ENCODE measurements at regions not wholly inside any gene's neighbourhood (a gene's known extent, or its start where the extent isn't known, plus 50 kb on each side); places are given as distances from the start of the nearest gene placed in this dataset.
"Not testable (repeated sequence)": the region's sequence is repeated elsewhere in the genome, so short reads cannot be mapped to it uniquely, and the experiment has no call there.

DNA sequence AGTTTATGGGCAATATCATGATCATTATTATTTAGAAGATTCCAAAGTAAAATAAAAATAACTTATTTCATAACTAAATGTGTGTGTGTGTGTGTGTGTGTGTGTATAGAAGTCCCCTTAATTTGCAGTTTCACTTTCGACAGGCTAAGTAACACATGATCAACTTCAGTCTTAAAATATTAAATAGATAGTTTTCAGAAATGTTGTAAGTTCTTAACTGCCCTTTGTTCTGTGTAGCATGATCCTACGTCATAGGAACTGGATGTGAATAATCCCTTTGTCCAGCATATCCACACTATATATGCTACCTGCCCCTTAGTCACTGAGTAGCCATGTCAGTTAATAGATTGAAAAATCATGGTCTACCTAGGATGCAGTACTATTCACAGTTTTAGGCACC is 1863.5 kb upstream of the PCDH20 start:
- in situ Hi-C loops (cut with HindIII; ENCODE audit: low sequenced_read_pairs), result no loop called here

DNA sequence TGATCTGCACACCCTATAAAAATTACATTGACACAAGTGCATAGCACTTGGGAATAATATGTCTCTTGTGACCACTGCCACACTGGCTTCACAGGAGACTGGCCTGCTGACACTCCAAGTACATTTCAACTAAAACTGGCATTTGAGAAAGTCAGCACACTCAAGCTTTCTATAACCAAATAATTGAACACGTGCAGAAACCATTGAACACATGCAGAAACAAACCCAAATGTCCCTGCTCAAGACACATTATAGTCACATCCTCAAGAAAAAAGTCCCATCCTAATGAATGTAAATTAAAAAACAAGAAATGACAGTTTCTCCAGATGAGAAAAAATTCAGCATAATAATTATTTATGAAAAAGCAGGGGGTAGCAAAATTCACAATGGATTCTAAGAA is 1859.1 kb upstream of the PCDH20 start:
- in situ Hi-C loops (cut with HindIII; ENCODE audit: low sequenced_read_pairs), result no loop called here

DNA sequence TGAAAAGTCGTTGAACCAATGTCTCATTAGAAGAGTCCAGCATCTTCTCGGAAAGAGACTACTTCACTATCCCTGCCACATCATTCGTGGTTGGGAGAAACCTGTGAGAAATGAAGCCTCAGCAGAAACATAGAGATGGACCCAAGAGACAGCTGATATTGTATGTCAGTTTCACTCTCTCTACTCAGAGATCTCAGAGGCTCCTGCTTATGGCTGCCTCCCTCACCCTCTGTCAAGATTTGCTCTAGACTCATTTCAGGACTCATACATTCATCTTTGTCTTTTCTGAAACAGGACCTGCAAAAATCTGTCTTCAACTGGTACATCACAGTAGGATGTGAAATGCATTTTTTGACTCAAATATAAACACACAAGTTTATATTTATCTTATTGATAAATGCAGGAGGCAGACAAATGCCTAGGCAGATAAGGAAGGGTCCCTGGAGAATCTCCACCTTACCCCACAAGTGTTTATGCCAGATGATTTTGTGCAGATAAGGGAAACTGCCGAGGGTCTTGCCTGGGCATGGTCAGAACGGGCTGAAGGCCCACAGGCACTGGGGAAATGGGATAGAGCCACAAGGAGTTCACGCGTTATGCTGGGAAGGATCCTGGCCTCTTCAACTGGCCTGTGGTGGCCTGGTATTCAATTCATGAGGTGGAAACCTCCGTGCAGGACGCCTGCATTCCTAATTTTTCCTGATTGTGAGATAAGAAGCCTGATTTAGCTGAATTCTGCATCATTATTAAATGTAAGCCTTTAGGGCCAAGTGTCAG is 1834.0 kb upstream of the PCDH20 start:
- in situ Hi-C loops (cut with HindIII; ENCODE audit: low sequenced_read_pairs), result no loop called here

DNA sequence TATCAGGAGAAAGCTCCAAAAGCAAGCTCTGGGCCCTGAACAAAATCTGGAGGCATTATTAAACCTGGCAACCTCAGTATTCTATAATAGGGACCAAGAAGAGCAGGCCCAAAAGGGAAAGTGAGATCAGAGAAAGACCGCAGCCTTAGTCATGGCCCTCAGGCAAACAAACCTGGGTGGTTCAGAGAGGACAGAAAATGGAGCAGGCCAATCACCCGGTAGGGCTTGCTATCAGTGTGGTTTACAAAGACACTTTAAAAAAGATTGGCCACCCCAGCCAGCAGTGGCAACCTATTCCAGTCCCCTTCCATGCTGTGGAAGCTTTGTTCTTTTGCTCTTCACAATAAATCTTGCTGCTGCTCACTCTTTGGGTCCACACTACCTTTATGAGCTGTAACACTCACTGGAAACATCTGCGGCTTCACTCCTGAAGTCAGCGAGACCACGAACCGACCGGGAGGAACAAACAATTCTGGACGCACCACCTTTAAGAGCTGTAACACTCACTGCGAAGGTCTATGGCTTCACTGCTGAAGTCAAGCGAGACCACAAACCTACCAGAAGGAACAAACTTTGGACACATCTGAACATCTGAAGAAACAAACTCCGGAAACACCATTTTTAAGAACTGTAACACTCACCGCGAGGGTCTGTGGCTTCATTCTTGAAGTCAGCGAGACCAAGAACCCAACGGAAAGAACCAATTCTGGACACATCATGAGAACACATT is 1821.2 kb upstream of the PCDH20 start:
- in situ Hi-C loops (cut with HindIII; ENCODE audit: low sequenced_read_pairs), result not testable (repeated sequence)

DNA sequence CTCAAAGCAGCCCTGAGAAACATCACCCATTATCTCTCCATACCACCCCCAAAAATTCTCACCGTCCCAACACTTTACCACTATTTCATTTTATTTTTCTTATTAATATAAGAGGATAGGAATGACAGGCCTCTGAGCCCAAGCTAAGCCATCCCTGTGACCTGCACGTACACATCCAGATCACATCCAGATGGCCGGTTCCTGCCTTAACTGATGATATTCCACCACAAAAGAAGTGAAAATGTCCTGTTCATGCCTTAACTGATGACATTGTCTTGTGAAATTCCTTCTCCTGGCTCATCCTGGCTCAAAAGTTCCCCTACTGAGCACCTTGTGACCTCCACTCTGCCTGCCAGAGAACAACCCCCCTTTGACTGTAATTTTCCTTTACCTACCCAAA is 1802.9 kb upstream of the PCDH20 start:
- in situ Hi-C loops (cut with HindIII; ENCODE audit: low sequenced_read_pairs), result not testable (repeated sequence)

DNA sequence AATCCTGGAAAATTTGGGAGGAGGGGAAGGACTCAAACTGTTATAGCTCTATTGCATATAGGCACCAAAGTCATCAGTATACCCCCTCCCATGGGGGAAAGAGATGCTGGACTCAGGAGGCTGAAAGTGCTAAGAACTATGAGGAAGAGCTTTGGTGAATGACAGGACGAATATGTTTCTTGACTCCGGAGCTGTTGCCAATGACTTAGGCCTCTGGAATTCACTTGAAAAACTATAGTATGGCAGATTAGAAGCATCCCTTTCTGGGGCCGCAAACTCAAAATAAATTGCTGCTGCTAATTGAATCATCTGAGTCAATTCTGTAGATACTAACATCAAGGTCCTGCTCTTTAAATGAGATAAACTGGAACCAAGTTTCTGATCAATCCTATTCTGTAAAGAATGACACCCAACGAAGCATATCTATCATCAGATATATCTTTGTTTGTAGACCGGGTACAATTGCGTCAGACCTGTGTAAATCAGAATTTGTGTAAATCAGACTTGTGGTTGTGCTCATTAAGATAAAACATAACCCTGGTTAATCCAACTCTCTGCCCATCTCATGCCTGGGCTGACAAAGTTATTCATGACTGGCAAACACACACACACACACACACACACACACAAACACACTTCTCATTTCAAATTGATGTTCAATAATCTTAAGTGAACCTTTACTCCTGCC is 1793.8 kb upstream of the PCDH20 start:
- in situ Hi-C loops (cut with HindIII; ENCODE audit: low sequenced_read_pairs), result no loop called here

DNA sequence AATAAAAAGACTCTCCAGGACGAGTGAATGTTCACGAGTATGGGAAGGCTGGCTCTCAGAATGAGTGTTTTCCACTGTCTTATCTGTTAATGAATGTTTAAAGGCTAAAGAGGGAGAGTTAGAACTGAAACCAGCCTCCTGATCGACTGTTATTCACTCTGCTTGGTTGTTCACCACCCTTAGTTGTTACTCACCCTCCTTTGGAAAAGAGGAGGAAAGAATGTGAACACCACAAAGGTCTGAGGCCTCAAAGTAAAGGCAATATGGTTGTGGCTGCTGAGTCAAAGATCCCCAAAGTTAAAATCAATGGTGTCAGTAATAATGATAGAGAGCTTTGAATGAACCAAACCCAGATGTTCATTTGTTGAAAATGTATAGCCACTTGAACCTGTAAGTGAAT is 1793.2 kb upstream of the PCDH20 start:
- in situ Hi-C loops (cut with HindIII; ENCODE audit: low sequenced_read_pairs), result no loop called here

DNA sequence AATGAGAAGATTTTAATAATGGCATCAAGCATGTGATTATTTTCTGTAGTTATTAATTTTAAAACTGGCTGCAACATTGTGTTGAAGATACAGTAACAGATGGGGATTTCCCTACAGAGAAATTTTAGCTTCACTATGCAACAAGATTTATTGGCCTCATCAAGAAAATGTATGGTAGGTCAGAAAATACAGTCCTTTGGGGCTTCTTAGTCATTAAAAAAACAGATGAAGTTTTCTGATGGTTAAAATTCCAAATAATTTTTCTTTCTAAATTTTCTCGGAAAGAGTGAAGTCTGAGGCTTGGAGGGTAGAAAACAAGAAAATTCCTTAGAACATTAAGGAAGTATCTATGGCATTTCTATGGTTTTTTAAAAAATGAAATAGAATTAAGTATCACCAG is 1790.8 kb upstream of the PCDH20 start:
- in situ Hi-C loops (cut with HindIII; ENCODE audit: low sequenced_read_pairs), result no loop called here

DNA sequence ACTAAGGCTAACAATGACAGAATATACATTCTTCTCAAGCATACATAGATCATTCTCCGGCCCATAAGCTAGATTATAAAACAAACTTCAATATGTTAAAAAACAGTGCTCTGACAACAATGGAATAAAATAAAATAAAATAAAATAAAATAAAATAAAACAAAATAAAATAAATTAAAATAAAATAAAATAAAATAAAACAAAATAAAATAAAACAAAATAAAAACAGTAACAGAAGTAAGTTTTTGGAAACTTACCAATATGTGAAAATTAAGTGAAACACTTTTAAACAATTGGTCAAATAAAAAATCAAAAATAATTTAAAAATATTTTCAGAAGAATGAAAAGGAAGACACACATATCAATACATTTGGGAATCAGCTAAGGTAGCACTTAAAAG is 1785.8 kb upstream of the PCDH20 start:
- in situ Hi-C loops (cut with HindIII; ENCODE audit: low sequenced_read_pairs), result no loop called here

DNA sequence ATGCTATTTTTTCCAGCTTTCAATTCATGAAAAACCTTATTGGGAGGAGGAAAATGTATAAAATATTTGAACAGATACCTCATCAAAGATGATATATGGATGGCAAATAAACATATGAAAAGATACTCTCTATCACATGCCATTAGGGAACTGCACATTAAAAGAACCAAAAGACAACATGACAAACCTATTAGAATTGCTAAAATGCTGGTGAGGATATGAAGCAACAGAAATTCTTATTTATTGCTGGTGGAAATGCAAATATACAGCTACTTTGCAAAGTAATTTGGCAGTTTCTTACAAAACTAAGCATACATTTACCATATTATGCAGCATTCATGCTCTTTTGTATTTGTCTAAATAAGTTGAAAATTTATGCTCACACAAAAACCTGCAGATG is 1783.9 kb upstream of the PCDH20 start:
- in situ Hi-C loops (cut with HindIII; ENCODE audit: low sequenced_read_pairs), result no loop called here

DNA sequence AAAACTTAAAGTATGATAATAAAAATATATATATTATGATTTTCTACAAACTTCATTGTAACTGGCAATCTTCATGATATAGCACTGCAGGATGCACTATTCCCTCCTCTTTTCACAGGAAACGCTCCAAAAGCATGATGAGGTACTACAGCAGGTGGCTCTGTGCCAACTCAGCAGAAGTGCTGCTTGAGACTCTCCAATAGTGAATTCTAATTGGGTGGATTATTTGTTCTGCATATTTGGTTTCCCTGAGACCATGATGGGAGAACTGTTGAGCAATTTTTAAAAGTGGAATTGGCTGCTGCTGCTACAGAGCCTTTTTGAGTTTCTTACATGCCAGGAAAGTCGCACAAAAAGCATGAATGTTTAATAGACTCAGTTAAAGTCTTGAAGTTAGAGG is 1782.4 kb upstream of the PCDH20 start:
- in situ Hi-C loops (cut with HindIII; ENCODE audit: low sequenced_read_pairs), result no loop called here

DNA sequence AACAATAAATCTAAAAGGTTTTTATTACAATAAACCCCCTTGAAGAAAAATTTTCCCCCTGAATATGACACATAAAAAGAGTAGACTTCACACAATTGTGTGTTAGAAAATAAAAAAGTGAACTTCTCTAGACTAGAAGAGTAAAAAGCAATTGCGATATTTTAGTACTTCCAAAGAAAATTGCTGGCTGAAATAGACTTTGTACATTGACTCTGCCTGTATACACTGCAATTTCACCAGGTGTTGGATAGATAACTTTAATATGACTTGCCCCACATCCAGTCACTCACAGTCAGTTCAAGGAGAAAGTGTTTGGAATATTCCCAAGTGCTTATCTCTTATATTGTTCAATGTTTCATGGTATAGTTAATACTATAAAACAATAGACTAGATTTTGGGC is 1780.1 kb upstream of the PCDH20 start:
- in situ Hi-C loops (cut with HindIII; ENCODE audit: low sequenced_read_pairs), result no loop called here

DNA sequence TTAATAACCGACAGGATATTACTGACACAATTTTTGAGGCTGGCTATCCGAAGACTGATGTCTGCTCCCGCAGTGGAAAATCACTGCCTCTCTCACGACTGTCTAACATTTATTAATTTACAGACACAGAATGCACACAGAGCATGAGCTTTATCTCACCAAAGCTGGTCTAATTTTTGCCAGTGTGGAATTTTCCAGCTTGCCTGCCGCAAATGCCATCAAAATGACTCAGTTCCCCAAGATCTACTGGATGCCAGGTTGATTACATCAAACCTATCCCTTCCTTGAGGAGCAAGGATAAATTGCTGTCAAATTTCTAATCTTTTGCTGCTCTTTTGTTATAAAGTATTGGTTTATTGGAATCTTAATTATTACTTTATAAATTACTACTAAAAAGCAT is 1775.1 kb upstream of the PCDH20 start:
- in situ Hi-C loops (cut with HindIII; ENCODE audit: low sequenced_read_pairs), result no loop called here

DNA sequence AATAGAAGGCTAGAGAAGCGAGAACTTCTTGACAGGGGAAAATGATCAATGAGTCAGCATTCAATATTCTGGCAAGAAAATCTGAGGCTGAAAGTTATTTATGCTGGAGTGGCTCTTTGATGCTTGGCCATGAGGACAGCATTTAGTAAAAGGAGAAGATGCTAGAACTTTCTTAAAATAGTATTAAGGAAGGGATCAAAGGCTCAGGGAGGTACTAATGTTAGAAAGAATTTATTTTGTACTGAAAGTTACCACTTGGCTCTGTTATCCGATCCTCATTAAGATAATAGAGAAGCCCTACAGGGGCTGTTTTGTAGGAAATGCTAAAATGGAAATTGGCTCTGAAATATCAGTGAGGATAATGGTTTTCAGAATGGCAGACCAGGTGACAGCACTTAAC is 1774.6 kb upstream of the PCDH20 start:
- in situ Hi-C loops (cut with HindIII; ENCODE audit: low sequenced_read_pairs), result no loop called here

DNA sequence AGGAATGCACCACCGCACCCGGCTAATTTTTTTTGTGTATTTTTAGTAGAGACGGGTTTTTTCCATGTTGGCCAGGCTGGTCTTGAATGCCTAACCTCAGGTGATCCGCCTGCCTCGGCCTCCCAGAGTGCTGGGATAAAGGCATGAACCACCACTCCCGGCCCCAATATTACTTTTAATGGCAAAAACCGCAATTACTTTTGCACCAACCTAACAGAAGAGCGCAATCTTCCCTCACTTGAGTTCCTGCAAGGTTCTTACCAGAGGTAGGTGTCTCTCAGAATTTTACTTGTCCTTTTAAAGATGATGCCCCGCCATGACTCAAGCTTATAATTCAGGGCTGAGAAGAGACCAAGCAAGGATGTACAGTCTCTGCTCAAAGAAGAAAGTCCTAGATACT is 1774.1 kb upstream of the PCDH20 start:
- in situ Hi-C loops (cut with HindIII; ENCODE audit: low sequenced_read_pairs), result no loop called here

DNA sequence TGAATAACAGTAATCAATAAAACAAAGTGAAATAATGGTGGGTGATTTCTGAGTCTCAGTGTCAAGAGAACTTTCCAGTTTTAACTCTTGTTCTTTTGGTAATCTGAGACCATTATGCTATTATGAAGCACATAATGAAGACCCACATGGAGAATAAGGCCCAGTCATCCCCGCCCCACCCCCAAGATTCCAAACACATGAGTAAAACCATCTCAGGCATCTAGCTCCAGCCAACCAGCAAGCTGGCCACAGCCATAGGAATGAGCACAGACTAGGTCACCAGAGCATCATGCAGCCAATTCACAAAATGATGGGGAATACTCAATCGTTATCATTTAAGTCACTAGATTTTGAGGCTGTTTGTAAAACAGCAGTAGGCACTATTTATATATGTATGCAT is 1769.0 kb upstream of the PCDH20 start:
- in situ Hi-C loops (cut with HindIII; ENCODE audit: low sequenced_read_pairs), result no loop called here

DNA sequence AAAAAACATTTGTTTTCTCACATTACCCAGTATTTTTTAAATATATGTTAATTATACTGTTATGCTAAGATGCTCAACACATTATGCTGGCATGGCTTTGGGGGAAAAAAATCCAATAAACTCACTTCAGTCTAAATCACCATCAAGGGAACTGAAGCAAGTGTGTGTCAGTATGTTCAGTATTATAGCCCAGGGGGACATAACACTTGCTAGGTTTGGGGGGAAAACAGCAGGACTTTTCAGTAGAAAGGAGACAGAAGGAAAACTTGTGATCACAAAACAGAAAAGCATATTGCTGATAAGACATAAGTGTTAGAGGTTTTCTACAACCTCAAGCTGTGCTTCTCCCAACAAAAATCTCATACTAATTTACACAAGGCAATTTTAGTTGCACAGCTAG is 1759.9 kb upstream of the PCDH20 start:
- in situ Hi-C loops (cut with HindIII; ENCODE audit: low sequenced_read_pairs), result no loop called here

DNA sequence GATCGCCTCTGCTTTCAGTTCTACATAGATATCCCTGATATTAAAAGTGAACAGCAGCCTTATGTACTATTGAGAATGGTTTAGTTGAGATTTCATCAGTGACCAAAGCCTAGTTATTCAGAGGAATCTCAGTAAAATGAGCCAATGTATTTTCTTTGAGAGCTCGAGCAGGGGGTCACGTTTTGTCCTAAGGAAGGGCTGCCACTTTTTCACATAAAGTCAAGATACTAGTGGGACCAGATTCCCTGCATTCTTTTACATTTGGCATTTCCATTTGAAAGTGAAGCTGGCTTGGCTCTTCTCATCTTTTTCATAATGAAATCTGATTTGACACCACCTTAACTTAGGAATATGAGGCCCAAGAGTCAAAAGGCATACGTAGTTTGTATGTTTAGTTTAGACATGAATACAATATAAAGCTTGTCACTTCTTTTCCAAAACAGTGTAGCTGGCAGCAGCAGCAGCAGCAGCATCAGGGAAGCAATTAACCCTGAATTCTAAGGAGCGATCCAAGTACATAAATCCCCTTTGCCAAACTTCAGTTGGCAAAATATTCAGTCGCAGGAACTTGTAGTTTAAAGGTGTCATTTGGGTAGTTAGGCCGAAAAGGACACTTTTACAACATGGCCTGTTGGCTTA is 1752.2 kb upstream of the PCDH20 start:
- in situ Hi-C loops (cut with HindIII; ENCODE audit: low sequenced_read_pairs), result no loop called here

DNA sequence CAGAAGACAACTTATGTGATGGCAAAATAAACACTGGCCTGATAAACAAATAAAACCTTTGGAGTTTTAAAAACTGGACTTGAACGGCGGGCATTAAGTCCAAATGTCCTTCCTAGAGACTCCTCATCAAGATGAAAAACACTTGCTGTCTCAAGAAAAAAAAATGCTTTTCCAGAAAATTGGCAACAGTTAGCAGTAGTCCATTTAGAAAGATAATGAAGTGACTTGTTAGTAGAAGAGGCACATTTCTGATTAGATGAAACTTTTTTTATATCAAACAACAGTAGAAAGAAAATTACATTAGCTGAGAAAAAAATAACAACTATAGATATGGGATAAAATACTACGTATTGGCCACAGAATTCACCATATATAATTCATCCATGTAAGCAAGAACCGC is 1750.7 kb upstream of the PCDH20 start:
- in situ Hi-C loops (cut with HindIII; ENCODE audit: low sequenced_read_pairs), result no loop called here

DNA sequence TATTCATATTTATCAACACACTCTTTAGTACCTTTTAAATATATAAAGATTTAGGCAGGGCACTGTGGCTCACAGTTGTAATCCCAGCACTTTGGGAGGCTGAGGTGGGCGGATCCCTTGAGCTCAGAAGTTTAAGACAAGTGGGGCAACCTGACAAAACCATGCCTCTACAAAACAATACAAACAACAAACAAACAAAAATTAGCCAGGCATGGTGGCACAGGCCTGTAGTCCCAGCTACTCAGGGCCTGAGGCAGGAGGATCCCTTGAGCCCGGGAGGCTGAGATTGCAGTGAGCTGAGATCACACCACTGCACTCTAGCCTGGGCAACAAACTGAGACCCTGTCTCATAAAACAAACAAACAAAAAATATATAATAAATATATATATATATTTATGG is 1748.3 kb upstream of the PCDH20 start:
- in situ Hi-C loops (cut with HindIII; ENCODE audit: low sequenced_read_pairs), result no loop called here

DNA sequence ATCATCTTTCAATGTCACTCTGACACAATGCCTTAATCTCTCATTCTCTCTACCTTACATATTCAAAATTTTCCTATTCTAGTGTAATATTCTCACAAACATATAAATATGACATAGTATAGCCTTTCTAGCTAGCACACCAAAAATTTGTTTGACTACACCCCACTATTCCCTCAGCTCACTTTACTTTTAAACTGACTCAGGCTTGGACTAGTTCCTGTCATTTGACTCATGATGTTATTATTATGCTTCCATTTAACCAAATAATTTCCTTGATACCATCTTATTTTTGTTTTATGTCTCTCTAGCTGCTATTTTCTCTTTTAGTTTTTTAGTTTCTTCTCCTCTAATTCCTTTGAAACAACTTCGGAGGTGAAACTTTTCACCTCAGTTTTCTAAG is 1745.6 kb upstream of the PCDH20 start:
- in situ Hi-C loops (cut with HindIII; ENCODE audit: low sequenced_read_pairs), result no loop called here

DNA sequence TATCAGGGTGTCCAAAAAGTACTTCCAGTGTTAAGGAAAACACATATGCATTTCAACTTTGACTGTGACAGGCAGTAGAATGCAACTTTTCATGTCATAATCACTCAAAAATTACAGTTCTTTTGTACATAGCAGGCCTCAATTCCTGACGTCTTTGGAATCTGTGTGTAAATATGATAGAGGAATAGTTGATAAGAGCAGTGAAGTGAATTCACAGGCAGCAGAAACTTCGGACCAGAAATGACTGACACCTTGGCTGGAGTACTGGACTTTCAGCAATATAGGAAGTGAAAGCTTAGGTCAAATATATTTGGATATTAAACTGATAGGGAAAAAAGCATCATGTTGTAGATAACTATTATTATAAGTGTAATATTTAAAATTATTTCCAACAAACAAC is 1741.2 kb upstream of the PCDH20 start:
- in situ Hi-C loops (cut with HindIII; ENCODE audit: low sequenced_read_pairs), result no loop called here

Measured in endothelial cell of hepatic sinusoid (primary cell).